OCI-LY3 (cell line): ENCODE measurements at regions not wholly inside any gene's neighbourhood (a gene's known extent, or its start where the extent isn't known, plus 50 kb on each side); places are given as distances from the start of the nearest gene placed in this dataset.

Experiments
- H2AFZ ChIP-seq: fragments of 200-600, 300-600 bp; shearing (Covaris generic); 2 replicates; pipeline ENCODE4 v1.6.0; 2014; ENCODE audit warnings: antibody characterized with exemption, low read depth, low read length
- H3K27ac ChIP-seq: fragments of 200-600, 300-600 bp; sonication (generic); 2 replicates; pipeline ENCODE4 v1.5.1; 2014; ENCODE audit warnings: mild to moderate bottlenecking, low read length, moderate library complexity, mixed read lengths
- H3K27me3 ChIP-seq: fragments of 200-600, 300-600 bp; sonication (generic); 2 replicates; pipeline ENCODE4 v1.6.1; 2014; ENCODE audit warnings: low read depth, low read length, mixed read lengths
- H3K36me3 ChIP-seq: fragments of 200-600, 300-600 bp; sonication (generic); replicated peaks from 2 replicates; pipeline ENCODE3; 2014; ENCODE audit warnings: low read depth, low read length, mixed read lengths
- H3K4me1 ChIP-seq: fragments of 300-600, 200-600 bp; sonication (generic); 2 replicates; pipeline ENCODE4 v1.6.1; 2014; ENCODE audit warnings: low read length, mixed read lengths
- H3K4me2 ChIP-seq: fragments of 200-600, 300-600 bp; sonication (generic); 2 replicates; pipeline ENCODE4 v1.6.1; 2014; ENCODE audit warnings: low read length, mixed read lengths
- H3K4me3 ChIP-seq: fragments of 300-600, 200-600 bp; sonication (generic); 2 replicates; pipeline ENCODE4 v1.5.1; 2014; ENCODE audit warnings: antibody characterized with exemption, mild to moderate bottlenecking, low read length, moderate library complexity
- H3K79me2 ChIP-seq: fragments of 300-600, 200-600 bp; shearing (Covaris generic); 2 replicates; pipeline ENCODE4 v1.6.1; 2014; ENCODE audit warnings: mild to moderate bottlenecking, low read length, mixed read lengths
- H3K9ac ChIP-seq: fragments of 300-600, 200-600 bp; shearing (Covaris generic); 2 replicates; pipeline ENCODE4 v1.6.0; 2014; ENCODE audit warnings: mild to moderate bottlenecking, low read length, moderate library complexity
- H3K9me3 ChIP-seq: fragments of 200-600, 300-600 bp; shearing (Covaris generic); 2 replicates; pipeline ENCODE4 v1.6.1; 2014; ENCODE audit warnings: low read length, mixed read lengths; ENCODE audit not compliant: insufficient read depth
- H4K20me1 ChIP-seq: fragments of 200-600, 300-600 bp; sonication (generic); 2 replicates; pipeline ENCODE4 v1.6.1; 2016; ENCODE audit warnings: low read length, mixed read lengths; ENCODE audit not compliant: insufficient read depth
- EZH2phosphoT487 ChIP-seq: fragments of 200-600 bp; shearing (Covaris generic); IDR thresholded peaks from 2 replicates; pipeline ENCODE4 v1.6.1; 2018; ENCODE audit warnings: antibody characterized with exemption, mixed run types, low read depth
- TF ChIP-seq, protein P1 (sequence below): fragments of 200-600, 300-600 bp; sonication (generic); IDR thresholded peaks from 2 replicates; pipeline ENCODE4 v1.5.1; 2014; ENCODE audit warnings: antibody characterized with exemption, low read length, low read depth

DNA sequence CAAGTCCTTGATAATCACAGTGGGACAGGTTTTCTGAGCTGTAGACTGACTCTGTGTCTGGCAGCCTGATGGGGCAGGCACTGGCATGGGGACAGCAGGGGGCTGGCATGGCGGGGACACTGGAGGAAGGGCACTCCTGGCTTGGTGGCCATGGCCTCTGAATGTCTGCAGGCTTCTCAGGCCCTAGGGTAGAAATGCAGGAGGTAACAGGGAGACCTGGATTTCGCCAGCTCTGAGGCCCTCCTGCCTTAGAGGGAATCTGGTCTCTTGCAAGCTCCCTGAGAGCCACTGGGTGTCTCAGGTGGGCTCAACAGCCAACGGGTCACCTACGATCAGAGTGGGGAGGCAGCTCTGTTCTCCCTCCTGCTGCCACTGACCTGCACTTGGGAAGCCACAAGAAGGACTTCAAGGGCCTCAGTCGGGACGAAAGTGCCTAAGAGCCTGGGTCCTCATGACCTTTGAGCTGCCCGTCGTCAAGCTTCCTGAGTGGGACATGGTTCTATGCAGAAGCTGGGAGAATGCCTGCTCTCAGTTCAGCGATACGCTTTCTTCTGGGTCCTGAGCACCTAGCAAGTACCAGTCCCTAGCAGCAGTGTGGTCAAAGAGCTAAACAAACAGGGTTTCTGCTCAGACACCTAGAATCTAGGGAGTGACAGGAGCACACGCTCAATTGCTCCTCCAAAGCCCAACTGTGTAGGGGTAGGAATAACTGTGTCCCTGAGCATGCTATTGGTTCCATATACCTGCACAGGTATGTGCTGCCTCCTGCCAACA is 569.0 kb downstream of the PTPRU start:
- Histone ChIP-seq H4K20me1 (no peaks in the 10 kb centered on the region), H3K36me3 (no peaks in the 10 kb centered on the region), H3K9me3 (no peaks in the 10 kb centered on the region), H3K27me3 (no peaks in the 10 kb centered on the region), H3K79me2 (no peaks in the 10 kb centered on the region), H2AFZ (no peak overlapping the region), H3K9ac (no peak overlapping the region), H3K4me3 (no peak overlapping the region), H3K4me1 (no peaks in the 10 kb centered on the region), H3K4me2 (no peak overlapping the region), H3K27ac (no peak overlapping the region)
- no peak for TF ChIP-seq EZH2phosphoT487
- TF ChIP-seq, protein P1, sequence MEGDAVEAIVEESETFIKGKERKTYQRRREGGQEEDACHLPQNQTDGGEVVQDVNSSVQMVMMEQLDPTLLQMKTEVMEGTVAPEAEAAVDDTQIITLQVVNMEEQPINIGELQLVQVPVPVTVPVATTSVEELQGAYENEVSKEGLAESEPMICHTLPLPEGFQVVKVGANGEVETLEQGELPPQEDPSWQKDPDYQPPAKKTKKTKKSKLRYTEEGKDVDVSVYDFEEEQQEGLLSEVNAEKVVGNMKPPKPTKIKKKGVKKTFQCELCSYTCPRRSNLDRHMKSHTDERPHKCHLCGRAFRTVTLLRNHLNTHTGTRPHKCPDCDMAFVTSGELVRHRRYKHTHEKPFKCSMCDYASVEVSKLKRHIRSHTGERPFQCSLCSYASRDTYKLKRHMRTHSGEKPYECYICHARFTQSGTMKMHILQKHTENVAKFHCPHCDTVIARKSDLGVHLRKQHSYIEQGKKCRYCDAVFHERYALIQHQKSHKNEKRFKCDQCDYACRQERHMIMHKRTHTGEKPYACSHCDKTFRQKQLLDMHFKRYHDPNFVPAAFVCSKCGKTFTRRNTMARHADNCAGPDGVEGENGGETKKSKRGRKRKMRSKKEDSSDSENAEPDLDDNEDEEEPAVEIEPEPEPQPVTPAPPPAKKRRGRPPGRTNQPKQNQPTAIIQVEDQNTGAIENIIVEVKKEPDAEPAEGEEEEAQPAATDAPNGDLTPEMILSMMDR = no peak

DNA sequence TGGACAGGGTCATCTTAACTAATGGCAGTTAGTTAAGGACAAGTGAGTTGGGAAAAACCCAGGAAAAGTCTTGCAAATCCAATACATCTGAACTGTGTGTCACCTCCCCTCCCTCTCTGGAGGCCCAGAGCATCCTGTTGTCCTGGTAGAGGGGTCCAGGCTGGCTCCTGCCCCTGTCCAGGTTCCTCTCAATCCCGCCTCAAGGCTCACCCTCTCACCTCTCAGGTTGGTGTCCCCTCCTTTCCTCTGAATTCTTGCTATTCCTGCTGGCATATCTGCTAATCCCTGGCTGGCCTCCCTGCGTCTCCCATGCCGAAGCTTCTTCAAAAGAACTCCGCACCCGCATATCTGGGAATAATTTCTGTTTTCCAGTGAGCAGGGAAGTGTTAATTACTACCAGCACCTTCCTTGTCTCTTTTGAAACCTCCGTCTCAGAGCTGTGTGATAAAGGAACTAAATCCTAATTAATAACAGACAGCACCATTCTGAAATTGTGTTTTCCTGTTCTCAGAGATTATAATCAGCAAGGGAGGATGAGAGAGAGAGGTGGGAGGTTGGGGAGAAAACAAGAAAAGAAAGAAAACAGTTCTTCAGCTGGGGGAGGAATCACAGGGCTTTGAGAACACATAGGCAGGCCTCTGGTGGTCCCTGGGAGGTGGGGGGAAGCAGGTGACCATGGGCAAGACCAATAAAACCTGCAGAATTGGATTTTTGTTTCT is 568.0 kb downstream of the PTPRU start:
- H4K20me1 ChIP-seq = no peaks in the 10 kb centered on the region

DNA sequence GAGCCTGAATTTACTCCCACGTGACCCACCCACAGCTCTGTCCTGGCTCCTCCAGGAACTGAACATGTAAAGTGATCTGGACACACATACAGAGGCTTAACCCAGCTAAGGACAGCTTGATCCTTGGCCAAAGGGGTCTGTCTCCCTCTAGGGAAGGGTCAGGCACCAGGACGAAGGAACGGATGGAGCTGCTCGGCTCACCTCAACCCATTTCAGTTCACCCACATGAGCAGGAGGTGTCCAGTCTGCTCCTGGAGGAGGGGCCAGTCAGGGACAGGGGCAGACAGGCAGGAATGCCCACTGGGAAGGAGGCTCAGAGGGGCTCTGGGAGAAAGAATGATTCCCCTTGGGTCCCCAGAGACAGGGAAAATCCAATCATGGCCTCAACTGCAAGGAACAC is 567.2 kb downstream of the PTPRU start:
- no peak overlapping the region for H3K4me2 ChIP-seq
- no peaks in the 10 kb centered on the region for H3K27me3 ChIP-seq
- H3K9ac ChIP-seq = no peak overlapping the region
- no peaks in the 10 kb centered on the region for H3K36me3 ChIP-seq
- no peaks in the 10 kb centered on the region for H3K9me3 ChIP-seq
- H4K20me1 ChIP-seq = no peaks in the 10 kb centered on the region
- no peak overlapping the region for H3K4me3 ChIP-seq
- TF ChIP-seq EZH2phosphoT487 = no peak
- TF ChIP-seq, protein P1 = no peak
- no peak overlapping the region for H3K27ac ChIP-seq
- no peak overlapping the region for H2AFZ ChIP-seq
- no peaks in the 10 kb centered on the region for H3K4me1 ChIP-seq
- no peaks in the 10 kb centered on the region for H3K79me2 ChIP-seq

More for the DNA sequence above, 568.0 kb downstream of the PTPRU start:
- Histone ChIP-seq H3K36me3 (no peaks in the 10 kb centered on the region), H3K4me3 (no peak overlapping the region), H3K4me1 (no peaks in the 10 kb centered on the region), H3K27ac (no peak overlapping the region), H3K27me3 (no peaks in the 10 kb centered on the region), H3K4me2 (no peak overlapping the region), H2AFZ (no peak overlapping the region), H3K9me3 (no peaks in the 10 kb centered on the region), H3K9ac (no peak overlapping the region), H3K79me2 (no peaks in the 10 kb centered on the region)
- no peak for TF ChIP-seq EZH2phosphoT487
- TF ChIP-seq, protein P1 = no peak

DNA sequence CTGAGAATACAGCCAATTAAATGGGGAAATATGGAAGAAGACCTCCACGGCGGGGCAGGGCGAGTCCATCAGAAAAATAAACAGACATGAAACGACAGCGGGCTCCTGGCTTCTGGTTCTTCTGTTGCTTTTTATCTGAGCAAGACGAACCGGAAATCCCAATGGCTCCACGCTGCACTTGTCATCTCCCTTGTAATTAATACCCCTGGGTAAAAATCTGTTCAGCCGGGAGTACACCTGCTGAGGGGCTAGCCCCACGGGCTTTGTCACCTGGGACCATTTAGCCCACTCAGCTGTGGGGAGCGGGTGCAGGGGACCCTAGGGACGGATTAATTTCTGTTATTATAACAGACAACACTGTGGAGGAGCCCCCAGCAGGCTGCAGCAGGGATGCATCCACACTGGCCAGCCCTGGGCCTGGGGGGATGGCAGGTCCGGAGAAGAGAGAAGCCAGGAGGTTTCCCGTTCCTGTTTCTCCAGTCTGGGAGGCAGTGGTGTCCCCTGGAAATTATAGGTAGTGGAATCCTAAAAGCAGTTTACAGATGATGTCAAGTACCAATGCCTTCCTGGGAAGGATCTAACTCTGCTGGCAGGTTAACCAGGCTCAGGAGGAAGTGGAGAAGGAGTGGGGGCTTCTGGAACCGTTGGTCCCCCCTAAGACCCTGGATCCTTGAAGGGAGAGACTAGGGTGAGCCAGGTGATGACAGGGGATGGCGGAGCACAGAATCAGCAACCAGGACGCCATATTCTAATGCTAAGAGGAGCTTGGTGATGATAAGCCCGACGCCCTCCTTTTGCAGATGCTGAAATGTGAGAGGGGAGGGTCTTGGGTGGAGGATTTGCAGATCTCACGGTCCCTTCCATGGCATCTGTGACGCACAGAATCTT is 566.1 kb downstream of the PTPRU start:
- no peak overlapping the region for H3K4me2 ChIP-seq
- TF ChIP-seq EZH2phosphoT487 = no peak
- H3K9me3 ChIP-seq = no peaks in the 10 kb centered on the region
- H3K9ac ChIP-seq = no peak overlapping the region
- no peak overlapping the region for H3K27ac ChIP-seq
- H2AFZ ChIP-seq = no peak overlapping the region
- no peaks in the 10 kb centered on the region for H3K36me3 ChIP-seq
- H3K79me2 ChIP-seq = no peaks in the 10 kb centered on the region
- no peaks in the 10 kb centered on the region for H4K20me1 ChIP-seq
- H3K4me1 ChIP-seq = no peaks in the 10 kb centered on the region
- no peak overlapping the region for H3K4me3 ChIP-seq
- no peaks in the 10 kb centered on the region for H3K27me3 ChIP-seq
